ENCODE measurements at regions not wholly inside any gene's neighbourhood (a gene's known extent, or its start where the extent isn't known, plus 50 kb on each side); places are given as distances from the start of the nearest gene placed in this dataset.

- TF ChIP-seq SIN3A (IDR thresholded peaks at IDR 0.05; ENCODE audit: borderline replicate concordance, insufficient read depth, low read length), result no peak
- no peak for TF ChIP-seq TAF1 (IDR thresholded peaks at IDR 0.05; ENCODE audit: borderline replicate concordance, insufficient read depth, low read length)
- no peak for TF ChIP-seq POLR2AphosphoS5 (IDR thresholded peaks at IDR 0.05; ENCODE audit: low read depth, low read length)
- TF ChIP-seq FOXP2 (optimal IDR thresholded peaks at IDR 0.05; ENCODE audit: borderline replicate concordance, extremely low read depth, extremely low read length, insufficient read depth), result no peak
- no peak for TF ChIP-seq REST (IDR thresholded peaks at IDR 0.05; ENCODE audit: insufficient read depth in 1 of 2, low read depth in 2 of 2, low read length in 2 of 2)
Measured at GRCh38 chr18:43744960-43745745, 467.9 kb upstream of the SYT4 start.

- TF ChIP-seq REST (IDR thresholded peaks at IDR 0.05; ENCODE audit: insufficient read depth in 1 of 2, low read depth in 2 of 2, low read length in 2 of 2), result no peak
- no peak for TF ChIP-seq TAF1 (IDR thresholded peaks at IDR 0.05; ENCODE audit: borderline replicate concordance, insufficient read depth, low read length)
- no peak for TF ChIP-seq FOXP2 (optimal IDR thresholded peaks at IDR 0.05; ENCODE audit: borderline replicate concordance, extremely low read depth, extremely low read length, insufficient read depth)
- TF ChIP-seq SIN3A (IDR thresholded peaks at IDR 0.05; ENCODE audit: borderline replicate concordance, insufficient read depth, low read length), result no peak
- no peak for TF ChIP-seq POLR2AphosphoS5 (IDR thresholded peaks at IDR 0.05; ENCODE audit: low read depth, low read length)
Measured at GRCh38 chr18:43751203-43751602, 473.9 kb upstream of the SYT4 start.

GRCh38 chr18:43751835-43752234 is 474.5 kb upstream of the SYT4 start:
- TF ChIP-seq TAF1 (IDR thresholded peaks at IDR 0.05; ENCODE audit: borderline replicate concordance, insufficient read depth, low read length), result no peak
- TF ChIP-seq POLR2AphosphoS5 (IDR thresholded peaks at IDR 0.05; ENCODE audit: low read depth, low read length), result no peak
- TF ChIP-seq SIN3A (IDR thresholded peaks at IDR 0.05; ENCODE audit: borderline replicate concordance, insufficient read depth, low read length), result no peak
- no peak for TF ChIP-seq FOXP2 (optimal IDR thresholded peaks at IDR 0.05; ENCODE audit: borderline replicate concordance, extremely low read depth, extremely low read length, insufficient read depth)
- no peak for TF ChIP-seq REST (IDR thresholded peaks at IDR 0.05; ENCODE audit: insufficient read depth in 1 of 2, low read depth in 2 of 2, low read length in 2 of 2)

GRCh38 chr18:43757273-43757672 is 480.0 kb upstream of the SYT4 start:
- TF ChIP-seq TAF1 (IDR thresholded peaks at IDR 0.05; ENCODE audit: borderline replicate concordance, insufficient read depth, low read length) (no peak), SIN3A (IDR thresholded peaks at IDR 0.05; ENCODE audit: borderline replicate concordance, insufficient read depth, low read length) (no peak), REST (IDR thresholded peaks at IDR 0.05; ENCODE audit: insufficient read depth in 1 of 2, low read depth in 2 of 2, low read length in 2 of 2) (no peak), POLR2AphosphoS5 (IDR thresholded peaks at IDR 0.05; ENCODE audit: low read depth, low read length) (no peak), FOXP2 (optimal IDR thresholded peaks at IDR 0.05; ENCODE audit: borderline replicate concordance, extremely low read depth, extremely low read length, insufficient read depth) (no peak)

Measured in PFSK-1 (cell line).